22Rv1 (cell line): ENCODE measurements at regions not wholly inside any gene's neighbourhood (a gene's known extent, or its start where the extent isn't known, plus 50 kb on each side); places are given as distances from the start of the nearest gene placed in this dataset.

Source experiments
- CTCF ChIP-seq: fragments of 450-650 bp; IDR thresholded peaks from 2 replicates; pipeline ENCODE4 v1.5.1; 2017; ENCODE audit warnings: mild to moderate bottlenecking
- ZFX ChIP-seq: fragments of 450-650 bp; IDR thresholded peaks from 2 replicates; pipeline ENCODE4 v1.6.1; 2017; ENCODE audit warnings: antibody characterized with exemption, borderline replicate concordance

GRCh38 chr13:104376588-104376987, 1310.4 kb upstream of the SLC10A2 start:
- TF ChIP-seq CTCF (no peak), ZFX (no peak)
